Colonic mucosa (tissue), 4 donors: ENCODE measurements at regions not wholly inside any gene's neighbourhood (a gene's known extent, or its start where the extent isn't known, plus 50 kb on each side); places are given as distances from the start of the nearest gene placed in this dataset.

ENCODE experiments used
- DNase-seq: peaks from one replicate; pipeline ENCODE4 v3.0.0-alpha.2; 2020
- H3K27ac ChIP-seq: fragments of 200-600 bp; one replicate; pipeline ENCODE4 v1.8.0; 2021
- H3K27me3 ChIP-seq: fragments of 200-600 bp; one replicate; pipeline ENCODE4 v1.8.0; 2021
- H3K36me3 ChIP-seq: fragments of 200-600 bp; one replicate; pipeline ENCODE4 v1.8.0; 2021
- H3K4me1 ChIP-seq: fragments of 200-600 bp; one replicate; pipeline ENCODE4 v1.8.0; 2021; ENCODE audit warnings: mild to moderate bottlenecking
- H3K4me3 ChIP-seq: fragments of 200-600 bp; one replicate; pipeline ENCODE4 v1.8.0; 2021
- H3K9ac ChIP-seq, 2 donors: one replicate each; pipeline ENCODE4 v1.7.0; 2013; ENCODE audit warnings: control low read depth in 2 of 2, low read depth in 2 of 2, low read length in 2 of 2
- H3K9me3 ChIP-seq: fragments of 200-600 bp; one replicate; pipeline ENCODE4 v1.8.0; 2021
- CTCF ChIP-seq: fragments of 200-600 bp; IDR thresholded peaks from one replicate; pipeline ENCODE4 v1.8.0; 2022; ENCODE audit warnings: antibody characterized with exemption, mild to moderate bottlenecking
- intact Hi-C: fragments of 100-400 bp; cut with DNase I; formaldehyde crosslinking; loops from one replicate; pipeline ENCODE4 v1.14.1; 2022
- donor health status: healthy.
- donor health status: DM: no; HTN: no; CAD: no.
- donor health status: DM: no; HTN: no; CAD: no.

- TF ChIP-seq CTCF, result no peak
- H3K36me3 ChIP-seq, result no peaks in the 10 kb centered on the region
- intact Hi-C loops, result no loop called here
- no peak overlapping the region for H3K4me3 ChIP-seq
- H3K9me3 ChIP-seq, result no peaks in the 10 kb centered on the region
- no peak overlapping the region for H3K27ac ChIP-seq
- H3K9ac ChIP-seq, result no peak overlapping the region
- no peaks in the 10 kb centered on the region for H3K27me3 ChIP-seq
- DNase-seq, result no peak
- no peaks in the 10 kb centered on the region for H3K4me1 ChIP-seq
These were observed 80.7 kb downstream of the SCN11A start for GRCh38 chr3:38970851-38971638.

GRCh38 chr3:38969317-38970235, 82.2 kb downstream of the SCN11A start:
- H3K36me3 ChIP-seq, result no peaks in the 10 kb centered on the region
- no peak overlapping the region for H3K9ac ChIP-seq
- H3K27ac ChIP-seq, result no peak overlapping the region
- intact Hi-C loops, result no loop called here
- no peaks in the 10 kb centered on the region for H3K4me1 ChIP-seq
- DNase-seq, result no peak
- no peak overlapping the region for H3K4me3 ChIP-seq
- no peak for TF ChIP-seq CTCF
- no peaks in the 10 kb centered on the region for H3K27me3 ChIP-seq
- H3K9me3 ChIP-seq, result no peaks in the 10 kb centered on the region

- no peaks in the 10 kb centered on the region for H3K4me1 ChIP-seq
- intact Hi-C loops, result no loop called here
- DNase-seq, result no peak
- no peak for TF ChIP-seq CTCF
- H3K27ac ChIP-seq, result no peak overlapping the region
- no peaks in the 10 kb centered on the region for H3K27me3 ChIP-seq
- no peaks in the 10 kb centered on the region for H3K9me3 ChIP-seq
- H3K9ac ChIP-seq, result no peak overlapping the region
- no peak overlapping the region for H3K4me3 ChIP-seq
- H3K36me3 ChIP-seq, result no peaks in the 10 kb centered on the region
These were observed 82.9 kb downstream of the SCN11A start for GRCh38 chr3:38968891-38969290.

GRCh38 chr3:38968403-38968802, 83.3 kb downstream of the SCN11A start:
- Histone ChIP-seq H3K4me1 (no peaks in the 10 kb centered on the region), H3K4me3 (no peak overlapping the region), H3K27ac (no peak overlapping the region), H3K9me3 (no peaks in the 10 kb centered on the region), H3K9ac (no peak overlapping the region), H3K36me3 (no peaks in the 10 kb centered on the region), H3K27me3 (no peaks in the 10 kb centered on the region)
- DNase-seq, result no peak
- TF ChIP-seq CTCF, result no peak
- intact Hi-C loops, result no loop called here

- Histone ChIP-seq H3K27ac (no peak overlapping the region), H3K4me3 (no peak overlapping the region), H3K4me1 (no peaks in the 10 kb centered on the region), H3K27me3 (no peaks in the 10 kb centered on the region), H3K9me3 (no peaks in the 10 kb centered on the region), H3K9ac (no peak overlapping the region), H3K36me3 (no peaks in the 10 kb centered on the region)
- intact Hi-C loops, result no loop called here
- TF ChIP-seq CTCF, result no peak
- no peak for DNase-seq
These were observed 84.1 kb downstream of the SCN11A start for GRCh38 chr3:38967693-38967989.
